ENCODE measurements at regions not wholly inside any gene's neighbourhood (a gene's known extent, or its start where the extent isn't known, plus 50 kb on each side); places are given as distances from the start of the nearest gene placed in this dataset.

GRCh38 chr2:19228181-19228593 is 130.2 kb downstream of the OSR1 start:
- no peak overlapping the region for H3K4me3 ChIP-seq (ENCODE audit: low read length)
- no peak for DNase-seq (ENCODE audit: low read depth)

GRCh38 chr2:19226871-19227270 is 131.6 kb downstream of the OSR1 start:
- no peak for TF ChIP-seq CTCF (conservative IDR thresholded peaks at IDR 0.05; ENCODE audit: low read length)
- DNase-seq (ENCODE audit: low read depth) = no peak
- H3K4me3 ChIP-seq (ENCODE audit: low read length) = no peak overlapping the region

More at GRCh38 chr2:19228181-19228593, 130.2 kb downstream of the OSR1 start:
- no peak for TF ChIP-seq CTCF (conservative IDR thresholded peaks at IDR 0.05; ENCODE audit: low read length)

GRCh38 chr2:19226386-19226785 is 132.0 kb downstream of the OSR1 start:
- no peak for DNase-seq (ENCODE audit: low read depth)
- no peak for TF ChIP-seq CTCF (conservative IDR thresholded peaks at IDR 0.05; ENCODE audit: low read length)
- no peak overlapping the region for H3K4me3 ChIP-seq (ENCODE audit: low read length)

GRCh38 chr2:19225931-19226330 is 132.5 kb downstream of the OSR1 start:
- H3K4me3 ChIP-seq (ENCODE audit: low read length) = no peak overlapping the region
- no peak for TF ChIP-seq CTCF (conservative IDR thresholded peaks at IDR 0.05; ENCODE audit: low read length)
- no peak for DNase-seq (ENCODE audit: low read depth)

- no peak for DNase-seq (ENCODE audit: low read depth)
- no peak for TF ChIP-seq CTCF (conservative IDR thresholded peaks at IDR 0.05; ENCODE audit: low read length)
- H3K4me3 ChIP-seq (ENCODE audit: low read length) = no peak overlapping the region
Observed at GRCh38 chr2:19225126-19225525, 133.3 kb downstream of the OSR1 start.

- DNase-seq (ENCODE audit: low read depth) = no peak
Observed at GRCh38 chr2:19224486-19224885, 133.9 kb downstream of the OSR1 start.

GRCh38 chr2:19224011-19224410 is 134.4 kb downstream of the OSR1 start:
- no peak for DNase-seq (ENCODE audit: low read depth)
- TF ChIP-seq CTCF (conservative IDR thresholded peaks at IDR 0.05; ENCODE audit: low read length) = no peak
- no peak overlapping the region for H3K4me3 ChIP-seq (ENCODE audit: low read length)

More at GRCh38 chr2:19224486-19224885, 133.9 kb downstream of the OSR1 start:
- no peak for TF ChIP-seq CTCF (conservative IDR thresholded peaks at IDR 0.05; ENCODE audit: low read length)
- H3K4me3 ChIP-seq (ENCODE audit: low read length) = no peak overlapping the region
